ENCODE measurements at regions not wholly inside any gene's neighbourhood (a gene's known extent, or its start where the extent isn't known, plus 50 kb on each side); places are given as distances from the start of the nearest gene placed in this dataset.

DNA sequence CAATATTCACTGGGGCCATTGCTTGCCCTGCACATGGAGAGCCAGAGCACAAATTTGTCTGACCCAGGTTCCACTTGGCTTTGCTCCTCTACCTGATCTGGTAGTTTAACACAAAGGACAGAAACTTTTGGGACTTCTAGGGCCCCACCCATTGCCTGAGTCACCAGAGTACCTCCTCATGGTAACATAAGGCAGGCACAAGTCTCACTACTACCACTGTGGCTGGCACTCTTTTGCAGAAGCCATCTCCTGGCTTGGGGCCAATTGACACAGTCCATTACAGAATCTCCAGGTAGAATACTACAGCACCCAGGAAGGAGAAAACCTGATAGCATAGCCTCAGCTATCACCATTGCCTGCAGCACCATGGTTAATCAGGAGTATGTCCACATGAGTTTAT is 52.6 kb upstream of the NAP1L2 start:
- TF ChIP-seq RXRA (IDR thresholded peaks at IDR 0.05) = no peak
- TF ChIP-seq, protein P1, sequence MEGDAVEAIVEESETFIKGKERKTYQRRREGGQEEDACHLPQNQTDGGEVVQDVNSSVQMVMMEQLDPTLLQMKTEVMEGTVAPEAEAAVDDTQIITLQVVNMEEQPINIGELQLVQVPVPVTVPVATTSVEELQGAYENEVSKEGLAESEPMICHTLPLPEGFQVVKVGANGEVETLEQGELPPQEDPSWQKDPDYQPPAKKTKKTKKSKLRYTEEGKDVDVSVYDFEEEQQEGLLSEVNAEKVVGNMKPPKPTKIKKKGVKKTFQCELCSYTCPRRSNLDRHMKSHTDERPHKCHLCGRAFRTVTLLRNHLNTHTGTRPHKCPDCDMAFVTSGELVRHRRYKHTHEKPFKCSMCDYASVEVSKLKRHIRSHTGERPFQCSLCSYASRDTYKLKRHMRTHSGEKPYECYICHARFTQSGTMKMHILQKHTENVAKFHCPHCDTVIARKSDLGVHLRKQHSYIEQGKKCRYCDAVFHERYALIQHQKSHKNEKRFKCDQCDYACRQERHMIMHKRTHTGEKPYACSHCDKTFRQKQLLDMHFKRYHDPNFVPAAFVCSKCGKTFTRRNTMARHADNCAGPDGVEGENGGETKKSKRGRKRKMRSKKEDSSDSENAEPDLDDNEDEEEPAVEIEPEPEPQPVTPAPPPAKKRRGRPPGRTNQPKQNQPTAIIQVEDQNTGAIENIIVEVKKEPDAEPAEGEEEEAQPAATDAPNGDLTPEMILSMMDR (IDR thresholded peaks at IDR 0.05; ENCODE audit: low read depth, low read length, missing input control) = no peak
- TF ChIP-seq, protein P2, sequence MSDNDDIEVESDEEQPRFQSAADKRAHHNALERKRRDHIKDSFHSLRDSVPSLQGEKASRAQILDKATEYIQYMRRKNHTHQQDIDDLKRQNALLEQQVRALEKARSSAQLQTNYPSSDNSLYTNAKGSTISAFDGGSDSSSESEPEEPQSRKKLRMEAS (IDR thresholded peaks at IDR 0.05) = no peak
- TF ChIP-seq TAF1 (conservative IDR thresholded peaks at IDR 0.05) = no peak
- no peak for TF ChIP-seq SP1 (IDR thresholded peaks at IDR 0.05)
- TF ChIP-seq, protein P3, sequence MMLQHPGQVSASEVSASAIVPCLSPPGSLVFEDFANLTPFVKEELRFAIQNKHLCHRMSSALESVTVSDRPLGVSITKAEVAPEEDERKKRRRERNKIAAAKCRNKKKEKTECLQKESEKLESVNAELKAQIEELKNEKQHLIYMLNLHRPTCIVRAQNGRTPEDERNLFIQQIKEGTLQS (IDR thresholded peaks at IDR 0.05) = no peak
- no peak for TF ChIP-seq YY1 (IDR thresholded peaks at IDR 0.05)
- TF ChIP-seq, protein P4, sequence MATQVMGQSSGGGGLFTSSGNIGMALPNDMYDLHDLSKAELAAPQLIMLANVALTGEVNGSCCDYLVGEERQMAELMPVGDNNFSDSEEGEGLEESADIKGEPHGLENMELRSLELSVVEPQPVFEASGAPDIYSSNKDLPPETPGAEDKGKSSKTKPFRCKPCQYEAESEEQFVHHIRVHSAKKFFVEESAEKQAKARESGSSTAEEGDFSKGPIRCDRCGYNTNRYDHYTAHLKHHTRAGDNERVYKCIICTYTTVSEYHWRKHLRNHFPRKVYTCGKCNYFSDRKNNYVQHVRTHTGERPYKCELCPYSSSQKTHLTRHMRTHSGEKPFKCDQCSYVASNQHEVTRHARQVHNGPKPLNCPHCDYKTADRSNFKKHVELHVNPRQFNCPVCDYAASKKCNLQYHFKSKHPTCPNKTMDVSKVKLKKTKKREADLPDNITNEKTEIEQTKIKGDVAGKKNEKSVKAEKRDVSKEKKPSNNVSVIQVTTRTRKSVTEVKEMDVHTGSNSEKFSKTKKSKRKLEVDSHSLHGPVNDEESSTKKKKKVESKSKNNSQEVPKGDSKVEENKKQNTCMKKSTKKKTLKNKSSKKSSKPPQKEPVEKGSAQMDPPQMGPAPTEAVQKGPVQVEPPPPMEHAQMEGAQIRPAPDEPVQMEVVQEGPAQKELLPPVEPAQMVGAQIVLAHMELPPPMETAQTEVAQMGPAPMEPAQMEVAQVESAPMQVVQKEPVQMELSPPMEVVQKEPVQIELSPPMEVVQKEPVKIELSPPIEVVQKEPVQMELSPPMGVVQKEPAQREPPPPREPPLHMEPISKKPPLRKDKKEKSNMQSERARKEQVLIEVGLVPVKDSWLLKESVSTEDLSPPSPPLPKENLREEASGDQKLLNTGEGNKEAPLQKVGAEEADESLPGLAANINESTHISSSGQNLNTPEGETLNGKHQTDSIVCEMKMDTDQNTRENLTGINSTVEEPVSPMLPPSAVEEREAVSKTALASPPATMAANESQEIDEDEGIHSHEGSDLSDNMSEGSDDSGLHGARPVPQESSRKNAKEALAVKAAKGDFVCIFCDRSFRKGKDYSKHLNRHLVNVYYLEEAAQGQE (IDR thresholded peaks at IDR 0.05) = no peak
- TF ChIP-seq, protein P5, sequence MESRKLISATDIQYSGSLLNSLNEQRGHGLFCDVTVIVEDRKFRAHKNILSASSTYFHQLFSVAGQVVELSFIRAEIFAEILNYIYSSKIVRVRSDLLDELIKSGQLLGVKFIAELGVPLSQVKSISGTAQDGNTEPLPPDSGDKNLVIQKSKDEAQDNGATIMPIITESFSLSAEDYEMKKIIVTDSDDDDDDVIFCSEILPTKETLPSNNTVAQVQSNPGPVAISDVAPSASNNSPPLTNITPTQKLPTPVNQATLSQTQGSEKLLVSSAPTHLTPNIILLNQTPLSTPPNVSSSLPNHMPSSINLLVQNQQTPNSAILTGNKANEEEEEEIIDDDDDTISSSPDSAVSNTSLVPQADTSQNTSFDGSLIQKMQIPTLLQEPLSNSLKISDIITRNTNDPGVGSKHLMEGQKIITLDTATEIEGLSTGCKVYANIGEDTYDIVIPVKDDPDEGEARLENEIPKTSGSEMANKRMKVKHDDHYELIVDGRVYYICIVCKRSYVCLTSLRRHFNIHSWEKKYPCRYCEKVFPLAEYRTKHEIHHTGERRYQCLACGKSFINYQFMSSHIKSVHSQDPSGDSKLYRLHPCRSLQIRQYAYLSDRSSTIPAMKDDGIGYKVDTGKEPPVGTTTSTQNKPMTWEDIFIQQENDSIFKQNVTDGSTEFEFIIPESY (IDR thresholded peaks at IDR 0.05) = no peak
- TF ChIP-seq GABPA (IDR thresholded peaks at IDR 0.05 in 1 of 2, conservative IDR thresholded peaks at IDR 0.05 in 1 of 2) = no peak
- TF ChIP-seq HNF4G (IDR thresholded peaks at IDR 0.05) = no peak
- no peak for TF ChIP-seq JUND (IDR thresholded peaks at IDR 0.05)
- no peak for TF ChIP-seq RAD21 (IDR thresholded peaks at IDR 0.05)
- no peak for TF ChIP-seq EGR1 (IDR thresholded peaks at IDR 0.05; ENCODE audit: low read depth in 2 of 2)
